WTC11 (cell line): ENCODE measurements at regions not wholly inside any gene's neighbourhood (a gene's known extent, or its start where the extent isn't known, plus 50 kb on each side); places are given as distances from the start of the nearest gene placed in this dataset.

ENCODE experiments used
- ATAC-seq: fragments of 200-7000 bp; cut with Tn5 transposase; 2 replicates; pipeline ENCODE4 v1.10.0; 2021; ENCODE audit warnings: mild to moderate bottlenecking, moderate library complexity
- CTCF ChIA-PET: fragments of 300-600 bp; sonication (Branson Sonifier 250); formaldehyde crosslinking; loops from one replicate; lab custom pipeline; 2021; ENCODE audit warnings: antibody characterized with exemption; lab: Charles Lee
- POLR2A ChIA-PET: fragments of 350-600 bp; sonication (Branson Sonifier 250); formaldehyde crosslinking; loops from one replicate; lab custom pipeline; 2021; ENCODE audit warnings: antibody characterized with exemption; lab: Charles Lee
- DNase-seq: peaks from one replicate; pipeline ENCODE4 v3.0.0; 2021; ENCODE audit warnings: low spot score
- H3K27ac Mint-ChIP-seq: 2 replicates; pipeline ENCODE4 v1.8.0; 2021; ENCODE audit warnings: mixed read lengths
- H3K27me3 Mint-ChIP-seq: 2 replicates; pipeline ENCODE4 v1.8.0; 2021; ENCODE audit warnings: low read depth, mild to moderate bottlenecking, moderate library complexity, mixed read lengths
- H3K36me3 Mint-ChIP-seq: 2 replicates; pipeline ENCODE4 v1.8.0; 2021; ENCODE audit warnings: mixed read lengths
- H3K4me1 Mint-ChIP-seq: 2 replicates; pipeline ENCODE4 v1.8.0; 2022; ENCODE audit warnings: mixed read lengths
- H3K4me3 Mint-ChIP-seq: 2 replicates; pipeline ENCODE4 v1.8.0; 2021; ENCODE audit warnings: mild to moderate bottlenecking, moderate library complexity, mixed read lengths
- H3K9me3 Mint-ChIP-seq: 2 replicates; pipeline ENCODE4 v1.8.0; 2021; ENCODE audit warnings: mixed read lengths
- CBFB ChIP-seq: sonication (generic); formaldehyde crosslinking; IDR thresholded peaks from 2 replicates; pipeline ENCODE4 v1.8.1; 2022; ENCODE audit warnings: mild to moderate bottlenecking, low read depth, missing genetic modification reagents
- IRF2 ChIP-seq: sonication (generic); formaldehyde crosslinking; IDR thresholded peaks from 2 replicates; pipeline ENCODE4 v1.8.0; 2022; ENCODE audit warnings: low read depth, missing genetic modification reagents, borderline replicate concordance
- TCF7 ChIP-seq: sonication (generic); formaldehyde crosslinking; IDR thresholded peaks from 2 replicates; pipeline ENCODE4 v1.8.0; 2022; ENCODE audit warnings: mild to moderate bottlenecking, low read depth, missing genetic modification reagents, moderate library complexity
- ZNF121 ChIP-seq: sonication (generic); formaldehyde crosslinking; IDR thresholded peaks from 2 replicates; pipeline ENCODE4 v1.8.0; 2023; ENCODE audit warnings: missing genetic modification reagents
- ZNF232 ChIP-seq: sonication (generic); formaldehyde crosslinking; IDR thresholded peaks from 2 replicates; pipeline ENCODE4 v1.8.0; 2022; ENCODE audit warnings: mild to moderate bottlenecking, missing genetic modification reagents
- ZNF263 ChIP-seq: sonication (generic); formaldehyde crosslinking; IDR thresholded peaks from 2 replicates; pipeline ENCODE4 v1.8.1; 2022; ENCODE audit warnings: low read depth, mild to moderate bottlenecking, moderate library complexity, missing genetic modification reagents
- ZNF671 ChIP-seq: fragments of 250-450 bp; sonication (Bioruptor Pico); IDR thresholded peaks from 2 replicates; pipeline ENCODE4 v1.8.0; 2021; ENCODE audit warnings: mild to moderate bottlenecking
- TF ChIP-seq, protein P1 (sequence below): sonication (generic); formaldehyde crosslinking; IDR thresholded peaks from 2 replicates; pipeline ENCODE4 v1.8.0; 2022; ENCODE audit warnings: mild to moderate bottlenecking, missing genetic modification reagents
- TF ChIP-seq, protein P2 (sequence below): sonication (generic); formaldehyde crosslinking; IDR thresholded peaks from 2 replicates; pipeline ENCODE4 v1.8.1; 2022; ENCODE audit warnings: low read depth, mild to moderate bottlenecking, moderate library complexity, missing genetic modification reagents, borderline replicate concordance
- TF ChIP-seq, protein P3 (sequence below): sonication (generic); formaldehyde crosslinking; IDR thresholded peaks from 2 replicates; pipeline ENCODE4 v1.8.1; 2022; ENCODE audit warnings: low read depth, missing genetic modification reagents, borderline replicate concordance
- TF ChIP-seq, protein P4 (sequence below): sonication (generic); formaldehyde crosslinking; conservative IDR thresholded peaks from 2 replicates; pipeline ENCODE4 v1.8.1; 2023; ENCODE audit warnings: mild to moderate bottlenecking, low read depth, missing genetic modification reagents, moderate library complexity
- TF ChIP-seq, protein P5 (sequence below): sonication (generic); formaldehyde crosslinking; IDR thresholded peaks from 2 replicates; pipeline ENCODE4 v1.8.1; 2022; ENCODE audit warnings: mild to moderate bottlenecking, missing genetic modification reagents, moderate library complexity, borderline replicate concordance
- TF ChIP-seq, protein P6 (sequence below): fragments of 250-450 bp; sonication (Bioruptor Pico); IDR thresholded peaks from 2 replicates; pipeline ENCODE4 v1.9.0; 2021; ENCODE audit warnings: moderate library complexity, mild to moderate bottlenecking, inconsistent platforms, borderline replicate concordance
- TF ChIP-seq, protein P7 (sequence below): sonication (generic); formaldehyde crosslinking; IDR thresholded peaks from 2 replicates; pipeline ENCODE4 v1.8.1; 2023; ENCODE audit warnings: mild to moderate bottlenecking, missing genetic modification reagents
- TF ChIP-seq, protein P8 (sequence below): sonication (generic); formaldehyde crosslinking; conservative IDR thresholded peaks from 2 replicates; pipeline ENCODE4 v1.8.1; 2022; ENCODE audit warnings: mild to moderate bottlenecking, missing genetic modification reagents
- TF ChIP-seq, protein P9 (sequence below): sonication (generic); formaldehyde crosslinking; IDR thresholded peaks from 2 replicates; pipeline ENCODE4 v1.8.0; 2022; ENCODE audit warnings: mild to moderate bottlenecking, missing genetic modification reagents
- TF ChIP-seq, protein P10 (sequence below): fragments of 250-450 bp; sonication (Bioruptor Pico); IDR thresholded peaks from 2 replicates; pipeline ENCODE4 v2.1.2; 2022; ENCODE audit warnings: mild to moderate bottlenecking, moderate library complexity

DNA sequence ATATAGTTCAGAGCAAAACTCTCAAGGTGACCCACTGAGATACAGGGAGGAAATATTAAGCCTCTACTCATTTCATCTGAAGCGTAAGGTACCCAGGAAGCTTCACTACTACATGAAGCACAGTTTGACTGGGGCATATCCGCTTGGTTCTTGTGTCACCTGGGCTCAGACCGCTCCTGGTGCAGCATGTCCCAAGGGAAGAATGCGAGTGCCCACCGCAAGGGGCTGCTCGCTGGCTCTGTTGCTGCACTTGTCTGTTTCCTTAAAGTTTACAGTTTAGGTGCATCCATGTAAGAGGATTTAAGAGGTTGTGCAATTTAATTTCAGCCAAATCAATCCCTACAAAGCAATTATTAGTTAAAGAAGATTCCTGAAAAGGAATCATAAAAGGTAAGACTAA lies 507.8 kb downstream of the FBXO15 start:
- CTCF ChIA-PET: no interaction called here
- ATAC-seq (peak; percentile 41; the same call in 1 of the 2 replicates), DNase-seq (no peak)
- H3K4me1 Mint-ChIP-seq: 0 out of 2 replicates have a peak, but pooled peaks cover 1% of the 10 kb centered on the region
- no peaks in the 10 kb centered on the region for H3K36me3 Mint-ChIP-seq
- no peak overlapping the region for H3K27ac Mint-ChIP-seq
- POLR2A ChIA-PET: no interaction called here
- H3K4me3 Mint-ChIP-seq: no peak overlapping the region
- no peak for TF ChIP-seq ZNF121 (CRISPR knock-in tag)
- no peak for TF ChIP-seq ZNF232 (CRISPR knock-in tag)
- TF ChIP-seq, protein P1, sequence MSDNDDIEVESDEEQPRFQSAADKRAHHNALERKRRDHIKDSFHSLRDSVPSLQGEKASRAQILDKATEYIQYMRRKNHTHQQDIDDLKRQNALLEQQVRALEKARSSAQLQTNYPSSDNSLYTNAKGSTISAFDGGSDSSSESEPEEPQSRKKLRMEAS: no peak
- no peak for TF ChIP-seq ZNF263
- TF ChIP-seq, protein P2, sequence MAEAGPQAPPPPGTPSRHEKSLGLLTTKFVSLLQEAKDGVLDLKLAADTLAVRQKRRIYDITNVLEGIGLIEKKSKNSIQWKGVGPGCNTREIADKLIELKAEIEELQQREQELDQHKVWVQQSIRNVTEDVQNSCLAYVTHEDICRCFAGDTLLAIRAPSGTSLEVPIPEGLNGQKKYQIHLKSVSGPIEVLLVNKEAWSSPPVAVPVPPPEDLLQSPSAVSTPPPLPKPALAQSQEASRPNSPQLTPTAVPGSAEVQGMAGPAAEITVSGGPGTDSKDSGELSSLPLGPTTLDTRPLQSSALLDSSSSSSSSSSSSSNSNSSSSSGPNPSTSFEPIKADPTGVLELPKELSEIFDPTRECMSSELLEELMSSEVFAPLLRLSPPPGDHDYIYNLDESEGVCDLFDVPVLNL (CRISPR knock-in tag): no peak
- no peak for TF ChIP-seq CBFB (CRISPR knock-in tag)
- TF ChIP-seq, protein P3, sequence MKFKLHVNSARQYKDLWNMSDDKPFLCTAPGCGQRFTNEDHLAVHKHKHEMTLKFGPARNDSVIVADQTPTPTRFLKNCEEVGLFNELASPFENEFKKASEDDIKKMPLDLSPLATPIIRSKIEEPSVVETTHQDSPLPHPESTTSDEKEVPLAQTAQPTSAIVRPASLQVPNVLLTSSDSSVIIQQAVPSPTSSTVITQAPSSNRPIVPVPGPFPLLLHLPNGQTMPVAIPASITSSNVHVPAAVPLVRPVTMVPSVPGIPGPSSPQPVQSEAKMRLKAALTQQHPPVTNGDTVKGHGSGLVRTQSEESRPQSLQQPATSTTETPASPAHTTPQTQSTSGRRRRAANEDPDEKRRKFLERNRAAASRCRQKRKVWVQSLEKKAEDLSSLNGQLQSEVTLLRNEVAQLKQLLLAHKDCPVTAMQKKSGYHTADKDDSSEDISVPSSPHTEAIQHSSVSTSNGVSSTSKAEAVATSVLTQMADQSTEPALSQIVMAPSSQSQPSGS: no peak
- TF ChIP-seq, protein P4, sequence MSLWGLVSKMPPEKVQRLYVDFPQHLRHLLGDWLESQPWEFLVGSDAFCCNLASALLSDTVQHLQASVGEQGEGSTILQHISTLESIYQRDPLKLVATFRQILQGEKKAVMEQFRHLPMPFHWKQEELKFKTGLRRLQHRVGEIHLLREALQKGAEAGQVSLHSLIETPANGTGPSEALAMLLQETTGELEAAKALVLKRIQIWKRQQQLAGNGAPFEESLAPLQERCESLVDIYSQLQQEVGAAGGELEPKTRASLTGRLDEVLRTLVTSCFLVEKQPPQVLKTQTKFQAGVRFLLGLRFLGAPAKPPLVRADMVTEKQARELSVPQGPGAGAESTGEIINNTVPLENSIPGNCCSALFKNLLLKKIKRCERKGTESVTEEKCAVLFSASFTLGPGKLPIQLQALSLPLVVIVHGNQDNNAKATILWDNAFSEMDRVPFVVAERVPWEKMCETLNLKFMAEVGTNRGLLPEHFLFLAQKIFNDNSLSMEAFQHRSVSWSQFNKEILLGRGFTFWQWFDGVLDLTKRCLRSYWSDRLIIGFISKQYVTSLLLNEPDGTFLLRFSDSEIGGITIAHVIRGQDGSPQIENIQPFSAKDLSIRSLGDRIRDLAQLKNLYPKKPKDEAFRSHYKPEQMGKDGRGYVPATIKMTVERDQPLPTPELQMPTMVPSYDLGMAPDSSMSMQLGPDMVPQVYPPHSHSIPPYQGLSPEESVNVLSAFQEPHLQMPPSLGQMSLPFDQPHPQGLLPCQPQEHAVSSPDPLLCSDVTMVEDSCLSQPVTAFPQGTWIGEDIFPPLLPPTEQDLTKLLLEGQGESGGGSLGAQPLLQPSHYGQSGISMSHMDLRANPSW: no peak
- TF ChIP-seq, protein P5, sequence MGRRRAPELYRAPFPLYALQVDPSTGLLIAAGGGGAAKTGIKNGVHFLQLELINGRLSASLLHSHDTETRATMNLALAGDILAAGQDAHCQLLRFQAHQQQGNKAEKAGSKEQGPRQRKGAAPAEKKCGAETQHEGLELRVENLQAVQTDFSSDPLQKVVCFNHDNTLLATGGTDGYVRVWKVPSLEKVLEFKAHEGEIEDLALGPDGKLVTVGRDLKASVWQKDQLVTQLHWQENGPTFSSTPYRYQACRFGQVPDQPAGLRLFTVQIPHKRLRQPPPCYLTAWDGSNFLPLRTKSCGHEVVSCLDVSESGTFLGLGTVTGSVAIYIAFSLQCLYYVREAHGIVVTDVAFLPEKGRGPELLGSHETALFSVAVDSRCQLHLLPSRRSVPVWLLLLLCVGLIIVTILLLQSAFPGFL (CRISPR knock-in tag): no peak
- TF ChIP-seq, protein P6, sequence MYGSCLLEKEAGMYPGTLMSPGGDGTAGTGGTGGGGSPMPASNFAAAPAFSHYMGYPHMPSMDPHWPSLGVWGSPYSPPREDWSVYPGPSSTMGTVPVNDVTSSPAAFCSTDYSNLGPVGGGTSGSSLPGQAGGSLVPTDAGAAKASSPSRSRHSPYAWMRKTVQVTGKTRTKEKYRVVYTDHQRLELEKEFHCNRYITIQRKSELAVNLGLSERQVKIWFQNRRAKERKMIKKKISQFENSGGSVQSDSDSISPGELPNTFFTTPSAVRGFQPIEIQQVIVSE (CRISPR knock-in tag): no peak
- TF ChIP-seq, protein P7, sequence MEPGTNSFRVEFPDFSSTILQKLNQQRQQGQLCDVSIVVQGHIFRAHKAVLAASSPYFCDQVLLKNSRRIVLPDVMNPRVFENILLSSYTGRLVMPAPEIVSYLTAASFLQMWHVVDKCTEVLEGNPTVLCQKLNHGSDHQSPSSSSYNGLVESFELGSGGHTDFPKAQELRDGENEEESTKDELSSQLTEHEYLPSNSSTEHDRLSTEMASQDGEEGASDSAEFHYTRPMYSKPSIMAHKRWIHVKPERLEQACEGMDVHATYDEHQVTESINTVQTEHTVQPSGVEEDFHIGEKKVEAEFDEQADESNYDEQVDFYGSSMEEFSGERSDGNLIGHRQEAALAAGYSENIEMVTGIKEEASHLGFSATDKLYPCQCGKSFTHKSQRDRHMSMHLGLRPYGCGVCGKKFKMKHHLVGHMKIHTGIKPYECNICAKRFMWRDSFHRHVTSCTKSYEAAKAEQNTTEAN (CRISPR knock-in tag): no peak
- TF ChIP-seq, protein P8, sequence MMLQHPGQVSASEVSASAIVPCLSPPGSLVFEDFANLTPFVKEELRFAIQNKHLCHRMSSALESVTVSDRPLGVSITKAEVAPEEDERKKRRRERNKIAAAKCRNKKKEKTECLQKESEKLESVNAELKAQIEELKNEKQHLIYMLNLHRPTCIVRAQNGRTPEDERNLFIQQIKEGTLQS (CRISPR knock-in tag): no peak
- TF ChIP-seq, protein P9, sequence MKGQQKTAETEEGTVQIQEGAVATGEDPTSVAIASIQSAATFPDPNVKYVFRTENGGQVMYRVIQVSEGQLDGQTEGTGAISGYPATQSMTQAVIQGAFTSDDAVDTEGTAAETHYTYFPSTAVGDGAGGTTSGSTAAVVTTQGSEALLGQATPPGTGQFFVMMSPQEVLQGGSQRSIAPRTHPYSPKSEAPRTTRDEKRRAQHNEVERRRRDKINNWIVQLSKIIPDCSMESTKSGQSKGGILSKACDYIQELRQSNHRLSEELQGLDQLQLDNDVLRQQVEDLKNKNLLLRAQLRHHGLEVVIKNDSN: no peak
- TF ChIP-seq IRF2 (CRISPR knock-in tag): no peak
- TF ChIP-seq, protein P10, sequence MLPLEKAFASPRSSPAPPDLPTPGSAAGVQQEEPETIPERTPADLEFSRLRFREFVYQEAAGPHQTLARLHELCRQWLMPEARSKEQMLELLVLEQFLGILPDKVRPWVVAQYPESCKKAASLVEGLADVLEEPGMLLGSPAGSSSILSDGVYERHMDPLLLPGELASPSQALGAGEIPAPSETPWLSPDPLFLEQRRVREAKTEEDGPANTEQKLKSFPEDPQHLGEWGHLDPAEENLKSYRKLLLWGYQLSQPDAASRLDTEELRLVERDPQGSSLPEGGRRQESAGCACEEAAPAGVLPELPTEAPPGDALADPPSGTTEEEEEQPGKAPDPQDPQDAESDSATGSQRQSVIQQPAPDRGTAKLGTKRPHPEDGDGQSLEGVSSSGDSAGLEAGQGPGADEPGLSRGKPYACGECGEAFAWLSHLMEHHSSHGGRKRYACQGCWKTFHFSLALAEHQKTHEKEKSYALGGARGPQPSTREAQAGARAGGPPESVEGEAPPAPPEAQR (CRISPR knock-in tag): no peak
- TF ChIP-seq TCF7 (CRISPR knock-in tag): no peak
- TF ChIP-seq ZNF671 (CRISPR knock-in tag): no peak
- no peaks in the 10 kb centered on the region for H3K9me3 Mint-ChIP-seq
- H3K27me3 Mint-ChIP-seq: no peaks in the 10 kb centered on the region; the same call in 1 of the 2 replicates
